ENCODE measurements at regions not wholly inside any gene's neighbourhood (a gene's known extent, or its start where the extent isn't known, plus 50 kb on each side); places are given as distances from the start of the nearest gene placed in this dataset.
A peak's percentile ranks its signal among the peaks of the same experiment; 100 is the strongest.

DNA sequence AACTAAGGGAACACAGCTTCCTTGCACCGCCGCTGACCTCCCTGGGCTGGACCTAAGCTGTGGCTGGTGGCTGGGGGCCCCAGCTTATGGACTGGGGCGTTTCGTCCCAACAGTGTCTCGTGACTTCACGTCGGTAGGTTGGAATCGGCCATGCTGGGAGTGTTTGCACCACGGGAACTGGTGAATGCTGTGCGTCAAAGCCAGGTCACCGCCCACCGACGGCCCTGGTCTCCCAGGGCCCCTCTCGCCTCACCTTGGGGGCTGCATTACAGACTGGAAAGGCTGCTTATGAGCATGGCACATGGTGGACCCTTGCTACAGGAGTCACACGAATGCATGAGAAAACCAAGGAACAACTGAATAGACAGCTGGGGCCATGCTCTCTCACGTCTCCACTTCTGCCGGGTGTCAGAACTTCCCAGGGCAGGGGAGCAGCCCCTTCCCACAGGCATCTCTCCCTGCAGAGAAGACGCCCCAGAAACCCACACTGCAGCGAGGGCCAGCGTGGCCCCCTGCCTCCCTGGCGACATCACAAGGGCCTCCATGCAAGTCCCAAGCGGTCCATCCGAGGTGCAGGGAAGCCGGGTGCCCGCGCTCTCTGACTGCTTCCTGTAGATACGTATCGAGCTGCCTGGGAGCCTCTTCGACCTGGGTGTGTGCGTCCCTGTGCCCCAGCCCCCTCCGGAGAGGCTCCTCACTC is 81.7 kb downstream of the SIK1 start:
- DNase-seq (ENCODE audit: low spot score) = no peak
- Histone ChIP-seq H3K36me3 (replicated peaks; ENCODE audit: insufficient read depth, low read depth) (no peaks in the 10 kb centered on the region), H3K4me1 (ENCODE audit: insufficient read depth) (peaks cover 60% of the 10 kb centered on the region), H3K79me2 (no peaks in the 10 kb centered on the region), H3K27ac (peak overlapping the region; percentile 93), H3K4me3 (no peak overlapping the region), H3K27me3 (no peaks in the 10 kb centered on the region), H3K9me3 (ENCODE audit: low read depth) (no peaks in the 10 kb centered on the region), H3K9me2 (replicated peaks; ENCODE audit: insufficient read depth) (no peaks in the 10 kb centered on the region), H2AFZ (no peak overlapping the region), H3K4me2 (peak overlapping the region; percentile 45), H4K20me1 (ENCODE audit: insufficient read depth, poor library complexity, severe bottlenecking) (no peaks in the 10 kb centered on the region)
- WGBS (ENCODE audit: low lambda C conversion rate, missing lambda C conversion rate) = 92% methylated on average over 31 of the region's 31 CpGs
- TF ChIP-seq EZH2phosphoT487 (IDR thresholded peaks at IDR 0.05; ENCODE audit: low read depth, severe bottlenecking, unreplicated experiment) = no peak
- TF ChIP-seq, protein P1, sequence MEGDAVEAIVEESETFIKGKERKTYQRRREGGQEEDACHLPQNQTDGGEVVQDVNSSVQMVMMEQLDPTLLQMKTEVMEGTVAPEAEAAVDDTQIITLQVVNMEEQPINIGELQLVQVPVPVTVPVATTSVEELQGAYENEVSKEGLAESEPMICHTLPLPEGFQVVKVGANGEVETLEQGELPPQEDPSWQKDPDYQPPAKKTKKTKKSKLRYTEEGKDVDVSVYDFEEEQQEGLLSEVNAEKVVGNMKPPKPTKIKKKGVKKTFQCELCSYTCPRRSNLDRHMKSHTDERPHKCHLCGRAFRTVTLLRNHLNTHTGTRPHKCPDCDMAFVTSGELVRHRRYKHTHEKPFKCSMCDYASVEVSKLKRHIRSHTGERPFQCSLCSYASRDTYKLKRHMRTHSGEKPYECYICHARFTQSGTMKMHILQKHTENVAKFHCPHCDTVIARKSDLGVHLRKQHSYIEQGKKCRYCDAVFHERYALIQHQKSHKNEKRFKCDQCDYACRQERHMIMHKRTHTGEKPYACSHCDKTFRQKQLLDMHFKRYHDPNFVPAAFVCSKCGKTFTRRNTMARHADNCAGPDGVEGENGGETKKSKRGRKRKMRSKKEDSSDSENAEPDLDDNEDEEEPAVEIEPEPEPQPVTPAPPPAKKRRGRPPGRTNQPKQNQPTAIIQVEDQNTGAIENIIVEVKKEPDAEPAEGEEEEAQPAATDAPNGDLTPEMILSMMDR (IDR thresholded peaks at IDR 0.05; ENCODE audit: poor library complexity) = no peak
- TF ChIP-seq EZH2 (IDR thresholded peaks at IDR 0.05; ENCODE audit: borderline replicate concordance) = no peak

DNA sequence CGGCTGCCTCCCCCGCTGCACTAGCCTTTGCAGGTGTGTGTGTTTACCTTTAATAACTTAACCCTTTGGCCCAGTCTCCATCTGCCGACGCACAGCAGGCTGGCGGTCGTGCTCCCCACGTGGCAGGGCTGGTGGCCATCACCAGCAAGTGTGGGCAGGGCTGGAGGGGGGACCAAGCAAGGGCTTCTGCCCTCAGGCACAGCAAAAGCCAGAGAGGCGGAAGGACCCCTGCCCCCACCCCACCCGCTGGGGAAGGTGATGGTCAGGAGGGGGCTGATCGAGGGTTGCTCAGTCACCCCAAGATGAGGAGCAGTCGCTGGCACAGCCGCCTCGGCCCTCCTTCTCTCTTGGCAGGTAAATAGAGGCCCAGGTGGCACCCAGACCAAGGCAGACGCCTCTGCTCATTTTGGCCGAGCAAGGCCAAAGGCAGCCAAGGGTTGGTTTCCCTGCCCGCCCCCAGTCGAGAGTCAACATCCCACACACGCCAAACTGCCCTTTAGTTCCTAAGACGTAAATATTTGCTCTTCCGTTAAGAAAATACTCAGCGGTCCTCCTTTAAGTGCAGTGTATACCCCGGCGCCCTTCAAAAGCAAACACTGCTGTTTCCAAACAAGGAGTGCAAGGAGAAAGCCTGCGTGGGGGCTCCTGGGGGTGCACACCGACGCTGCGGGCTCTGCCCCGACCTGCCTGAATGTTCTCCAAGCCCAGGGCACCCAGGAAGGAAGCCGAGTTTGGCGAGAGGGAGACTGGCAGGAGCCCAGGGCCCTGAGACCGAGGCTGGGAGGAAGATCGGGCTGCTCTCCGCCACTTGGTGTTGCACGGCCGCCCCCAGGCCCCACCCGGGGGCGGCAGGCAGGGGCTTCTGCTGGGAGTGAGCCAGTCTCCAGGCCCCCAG is 82.7 kb downstream of the SIK1 start:
- Histone ChIP-seq H3K27ac (peak overlapping the region; percentile 93), H3K9me3 (ENCODE audit: low read depth) (no peaks in the 10 kb centered on the region), H3K9me2 (replicated peaks; ENCODE audit: insufficient read depth) (no peaks in the 10 kb centered on the region), H4K20me1 (ENCODE audit: insufficient read depth, poor library complexity, severe bottlenecking) (no peaks in the 10 kb centered on the region), H3K36me3 (replicated peaks; ENCODE audit: insufficient read depth, low read depth) (no peaks in the 10 kb centered on the region), H2AFZ (peak overlapping the region; percentile 4), H3K4me3 (no peak overlapping the region), H3K4me1 (ENCODE audit: insufficient read depth) (peaks cover 63% of the 10 kb centered on the region), H3K4me2 (peak overlapping the region; percentile 45), H3K27me3 (no peaks in the 10 kb centered on the region), H3K79me2 (no peaks in the 10 kb centered on the region)
- TF ChIP-seq EZH2phosphoT487 (IDR thresholded peaks at IDR 0.05; ENCODE audit: low read depth, severe bottlenecking, unreplicated experiment) = peak; percentile 53
- TF ChIP-seq, protein P1 (IDR thresholded peaks at IDR 0.05; ENCODE audit: poor library complexity) = no peak
- WGBS (ENCODE audit: low lambda C conversion rate, missing lambda C conversion rate) = 51% methylated on average over 35 of the region's 37 CpGs
- DNase-seq (ENCODE audit: low spot score) = peak; percentile 70

DNA sequence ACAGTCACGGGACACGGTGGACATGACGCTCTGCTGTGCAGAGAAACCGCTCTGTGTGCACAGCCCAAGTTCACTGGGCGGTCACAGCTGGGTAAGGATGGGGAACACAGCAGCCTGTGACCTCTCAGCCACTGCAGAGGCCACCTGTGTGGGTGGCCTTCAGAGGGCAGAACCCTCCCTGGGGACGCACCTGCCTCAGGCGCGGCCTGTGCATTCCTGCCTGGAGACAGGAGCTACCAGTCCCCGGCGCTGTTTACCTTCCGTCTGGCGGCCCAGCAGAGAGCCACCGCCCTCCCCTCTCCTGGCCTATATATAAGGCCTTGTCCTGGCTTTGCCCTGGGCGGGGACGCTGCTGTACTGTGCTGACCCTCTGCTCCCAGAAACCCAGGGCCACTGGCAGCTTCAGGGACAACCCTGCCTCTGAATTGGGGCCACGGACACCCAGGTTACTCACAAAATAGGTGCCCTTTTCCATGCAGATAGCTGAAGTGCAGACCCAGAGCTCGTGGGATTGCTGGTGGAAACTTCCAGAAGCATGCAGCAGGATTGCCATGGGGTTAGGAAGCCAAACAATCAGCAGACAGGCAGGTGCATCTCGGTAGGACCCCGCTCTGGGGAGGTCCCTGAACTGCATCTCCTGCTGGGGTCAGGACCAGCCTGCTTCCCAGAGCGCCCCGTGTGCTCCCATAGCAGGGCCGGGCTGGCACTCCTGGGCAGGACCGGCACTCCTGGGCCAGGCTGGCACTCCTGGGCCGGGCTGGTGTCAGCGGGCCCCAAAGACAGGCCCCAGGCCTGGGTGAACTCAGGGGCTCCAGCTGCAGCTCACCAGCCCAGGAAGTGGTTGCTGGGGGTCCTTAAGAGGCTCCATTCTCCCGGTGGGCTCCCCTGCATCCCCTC is 83.6 kb downstream of the SIK1 start:
- Histone ChIP-seq H2AFZ (no peak overlapping the region), H3K27me3 (no peaks in the 10 kb centered on the region), H4K20me1 (ENCODE audit: insufficient read depth, poor library complexity, severe bottlenecking) (no peaks in the 10 kb centered on the region), H3K4me3 (no peak overlapping the region), H3K9me2 (replicated peaks; ENCODE audit: insufficient read depth) (no peaks in the 10 kb centered on the region), H3K79me2 (no peaks in the 10 kb centered on the region), H3K4me2 (peak overlapping the region; percentile 45), H3K4me1 (ENCODE audit: insufficient read depth) (peaks cover 57% of the 10 kb centered on the region), H3K9me3 (ENCODE audit: low read depth) (no peaks in the 10 kb centered on the region), H3K27ac (peak overlapping the region; percentile 97), H3K36me3 (replicated peaks; ENCODE audit: insufficient read depth, low read depth) (no peaks in the 10 kb centered on the region)
- WGBS (ENCODE audit: low lambda C conversion rate, missing lambda C conversion rate) = 57% methylated on average over 26 of the region's 26 CpGs
- peak; percentile 93 for DNase-seq (ENCODE audit: low spot score)
- TF ChIP-seq, protein P1 (IDR thresholded peaks at IDR 0.05; ENCODE audit: poor library complexity) = no peak
- TF ChIP-seq EZH2 (IDR thresholded peaks at IDR 0.05; ENCODE audit: borderline replicate concordance) (no peak), EZH2phosphoT487 (IDR thresholded peaks at IDR 0.05; ENCODE audit: low read depth, severe bottlenecking, unreplicated experiment) (no peak)
